Central memory CD8-positive, alpha-beta T cell (primary cell): ENCODE measurements at regions not wholly inside any gene's neighbourhood (a gene's known extent, or its start where the extent isn't known, plus 50 kb on each side); places are given as distances from the start of the nearest gene placed in this dataset.
"Not testable (repeated sequence)": the region's sequence is repeated elsewhere in the genome, so short reads cannot be mapped to it uniquely, and the experiment has no call there.

Source experiments
- ATAC-seq: fragments of 150-1000 bp; cut with Tn5 transposase; replicated peaks from 2 replicates; pipeline ENCODE4 v1.10.0; 2022; ENCODE audit warnings: mild to moderate bottlenecking, moderate FRiP score, moderate number of reproducible peaks; ENCODE audit not compliant: poor library complexity, severe bottlenecking; ENCODE audit errors: extremely low read depth
- DNase-seq, 2 donors: peaks; one replicate each; pipeline ENCODE4 v3.0.0; 2021; ENCODE audit warnings: low spot score in 2 of 2
- H3K27ac Mint-ChIP-seq: one replicate; pipeline ENCODE4 v1.8.0; 2022; ENCODE audit warnings: low read depth, mild to moderate bottlenecking, moderate library complexity, mixed read lengths
- H3K27me3 Mint-ChIP-seq: one replicate; pipeline ENCODE4 v1.8.0; 2022; ENCODE audit warnings: mixed read lengths
- H3K36me3 Mint-ChIP-seq: one replicate; pipeline ENCODE4 v1.8.0; 2022; ENCODE audit warnings: mild to moderate bottlenecking, moderate library complexity, mixed read lengths; ENCODE audit not compliant: insufficient read depth
- H3K4me1 Mint-ChIP-seq: one replicate; pipeline ENCODE4 v1.8.0; 2022; ENCODE audit warnings: mixed read lengths
- H3K4me3 Mint-ChIP-seq: one replicate; pipeline ENCODE4 v1.8.0; 2022; ENCODE audit warnings: mild to moderate bottlenecking, moderate library complexity, mixed read lengths
- H3K9me3 Mint-ChIP-seq: one replicate; pipeline ENCODE4 v1.8.0; 2022; ENCODE audit warnings: mixed read lengths

GRCh38 chr3:36656873-36657272 lies 107.5 kb downstream of the DCLK3 start:
- peaks cover 5% of the 10 kb centered on the region for H3K9me3 Mint-ChIP-seq
- no peaks in the 10 kb centered on the region for H3K4me1 Mint-ChIP-seq
- no peaks in the 10 kb centered on the region for H3K36me3 Mint-ChIP-seq
- H3K27me3 Mint-ChIP-seq, result peaks cover 59% of the 10 kb centered on the region
- DNase-seq, result no peak
- no peak overlapping the region for H3K4me3 Mint-ChIP-seq
- H3K27ac Mint-ChIP-seq, result no peak overlapping the region
- ATAC-seq, result no peak

GRCh38 chr3:36653095-36653494 lies 111.3 kb downstream of the DCLK3 start:
- H3K36me3 Mint-ChIP-seq, result no peaks in the 10 kb centered on the region
- H3K4me1 Mint-ChIP-seq, result no peaks in the 10 kb centered on the region
- ATAC-seq, result no peak
- peaks cover 5% of the 10 kb centered on the region for H3K9me3 Mint-ChIP-seq
- DNase-seq, result no peak
- no peak overlapping the region for H3K4me3 Mint-ChIP-seq
- H3K27me3 Mint-ChIP-seq, result peaks cover 68% of the 10 kb centered on the region
- no peak overlapping the region for H3K27ac Mint-ChIP-seq

- Mint-ChIP-seq H3K27ac (no peak overlapping the region), H3K27me3 (peaks cover 58% of the 10 kb centered on the region), H3K4me3 (no peak overlapping the region), H3K9me3 (peaks cover 5% of the 10 kb centered on the region), H3K36me3 (no peaks in the 10 kb centered on the region), H3K4me1 (no peaks in the 10 kb centered on the region)
- DNase-seq (no peak), ATAC-seq (no peak)
Measured at GRCh38 chr3:36652104-36652503, 112.2 kb downstream of the DCLK3 start.

GRCh38 chr3:36650271-36650671 lies 114.1 kb downstream of the DCLK3 start:
- Mint-ChIP-seq H3K27ac (no peak overlapping the region), H3K4me1 (no peaks in the 10 kb centered on the region), H3K36me3 (no peaks in the 10 kb centered on the region), H3K27me3 (peaks cover 55% of the 10 kb centered on the region), H3K9me3 (no peaks in the 10 kb centered on the region), H3K4me3 (no peak overlapping the region)
- DNase-seq (no peak), ATAC-seq (no peak)

- no peak for DNase-seq
Measured at GRCh38 chr3:36649125-36649524, 115.2 kb downstream of the DCLK3 start.

GRCh38 chr3:36648241-36649034 lies 115.9 kb downstream of the DCLK3 start:
- ATAC-seq (no peak), DNase-seq (no peak)
- H3K4me3 Mint-ChIP-seq, result no peak overlapping the region
- no peaks in the 10 kb centered on the region for H3K36me3 Mint-ChIP-seq
- H3K9me3 Mint-ChIP-seq, result no peaks in the 10 kb centered on the region
- no peak overlapping the region for H3K27ac Mint-ChIP-seq
- H3K27me3 Mint-ChIP-seq, result peaks cover 49% of the 10 kb centered on the region
- H3K4me1 Mint-ChIP-seq, result no peaks in the 10 kb centered on the region

More at GRCh38 chr3:36649125-36649524, 115.2 kb downstream of the DCLK3 start:
- Mint-ChIP-seq H3K27ac (no peak overlapping the region), H3K36me3 (no peaks in the 10 kb centered on the region), H3K4me3 (no peak overlapping the region), H3K4me1 (no peaks in the 10 kb centered on the region), H3K27me3 (peaks cover 53% of the 10 kb centered on the region), H3K9me3 (no peaks in the 10 kb centered on the region)
- no peak for ATAC-seq

- ATAC-seq (no peak), DNase-seq (no peak)
- no peaks in the 10 kb centered on the region for H3K4me1 Mint-ChIP-seq
- peaks cover 46% of the 10 kb centered on the region for H3K27me3 Mint-ChIP-seq
- H3K4me3 Mint-ChIP-seq, result no peak overlapping the region
- no peak overlapping the region for H3K27ac Mint-ChIP-seq
- H3K36me3 Mint-ChIP-seq, result no peaks in the 10 kb centered on the region
- no peaks in the 10 kb centered on the region for H3K9me3 Mint-ChIP-seq
Measured at GRCh38 chr3:36647423-36647853, 116.9 kb downstream of the DCLK3 start.

GRCh38 chr3:36643192-36643591 lies 121.2 kb downstream of the DCLK3 start:
- Mint-ChIP-seq H3K4me1 (no peaks in the 10 kb centered on the region), H3K36me3 (no peaks in the 10 kb centered on the region), H3K4me3 (no peak overlapping the region), H3K27me3 (peaks cover 30% of the 10 kb centered on the region), H3K9me3 (no peaks in the 10 kb centered on the region), H3K27ac (no peak overlapping the region)
- ATAC-seq (no peak), DNase-seq (no peak)

GRCh38 chr3:36635731-36636130 lies 128.6 kb downstream of the DCLK3 start:
- DNase-seq, result no peak
- H3K27ac Mint-ChIP-seq, result no peak overlapping the region
- no peak overlapping the region for H3K4me3 Mint-ChIP-seq
- no peaks in the 10 kb centered on the region for H3K27me3 Mint-ChIP-seq
- no peaks in the 10 kb centered on the region for H3K9me3 Mint-ChIP-seq
- ATAC-seq, result no peak
- H3K36me3 Mint-ChIP-seq, result no peaks in the 10 kb centered on the region
- H3K4me1 Mint-ChIP-seq, result no peaks in the 10 kb centered on the region

GRCh38 chr3:36633897-36634296 lies 130.5 kb downstream of the DCLK3 start:
- DNase-seq, H3K27ac Mint-ChIP-seq, H3K27me3 Mint-ChIP-seq, H3K9me3 Mint-ChIP-seq, H3K4me3 Mint-ChIP-seq, H3K36me3 Mint-ChIP-seq, ATAC-seq, H3K4me1 Mint-ChIP-seq: not testable (repeated sequence)

GRCh38 chr3:36633060-36633459 lies 131.3 kb downstream of the DCLK3 start:
- H3K4me1 Mint-ChIP-seq, result no peaks in the 10 kb centered on the region
- no peaks in the 10 kb centered on the region for H3K9me3 Mint-ChIP-seq

GRCh38 chr3:36631549-36631948 lies 132.8 kb downstream of the DCLK3 start:
- no peaks in the 10 kb centered on the region for H3K4me1 Mint-ChIP-seq

More at GRCh38 chr3:36633060-36633459, 131.3 kb downstream of the DCLK3 start:
- DNase-seq (no peak), ATAC-seq (no peak)
- H3K36me3 Mint-ChIP-seq, result no peaks in the 10 kb centered on the region
- no peak overlapping the region for H3K27ac Mint-ChIP-seq
- H3K4me3 Mint-ChIP-seq, result no peak overlapping the region
- peaks cover 4% of the 10 kb centered on the region for H3K27me3 Mint-ChIP-seq

GRCh38 chr3:36615861-36616260 lies 148.5 kb downstream of the DCLK3 start:
- Mint-ChIP-seq H3K4me3 (no peak overlapping the region), H3K4me1 (no peaks in the 10 kb centered on the region), H3K27ac (no peak overlapping the region), H3K9me3 (peaks cover 6% of the 10 kb centered on the region), H3K27me3 (peaks cover 12% of the 10 kb centered on the region), H3K36me3 (no peaks in the 10 kb centered on the region)
- no peak for ATAC-seq
- no peak for DNase-seq

More at GRCh38 chr3:36631549-36631948, 132.8 kb downstream of the DCLK3 start:
- no peak overlapping the region for H3K4me3 Mint-ChIP-seq
- no peaks in the 10 kb centered on the region for H3K9me3 Mint-ChIP-seq
- H3K27me3 Mint-ChIP-seq, result peaks cover 17% of the 10 kb centered on the region
- H3K36me3 Mint-ChIP-seq, result no peaks in the 10 kb centered on the region
- DNase-seq (no peak), ATAC-seq (no peak)
- H3K27ac Mint-ChIP-seq, result no peak overlapping the region
